ENCODE measurements at regions not wholly inside any gene's neighbourhood (a gene's known extent, or its start where the extent isn't known, plus 50 kb on each side); places are given as distances from the start of the nearest gene placed in this dataset.

- Histone ChIP-seq H2AFZ (ENCODE audit: low read length) (no peak overlapping the region), H4K91ac (replicated peaks; ENCODE audit: insufficient read length, low read length) (no peak overlapping the region), H3K23me2 (ENCODE audit: low read depth, low read length) (no peaks in the 10 kb centered on the region; the same call in 1 of the 2 replicates), H3K18ac (ENCODE audit: extremely low read depth, low read length) (no peak overlapping the region), H4K5ac (ENCODE audit: insufficient read length, low read depth, low read length) (no peak overlapping the region), H2AK5ac (ENCODE audit: low read depth, low read length) (no peak overlapping the region), H3K23ac (ENCODE audit: insufficient read length) (no peak overlapping the region), H3K9ac (replicated peaks in 1 of 4; ENCODE audit: extremely low read depth in 1 of 4, low read depth in 3 of 4, low read length in 3 of 4) (no peak overlapping the region), H3K14ac (ENCODE audit: insufficient read length) (no peak overlapping the region), H3K79me1 (ENCODE audit: low read depth, low read length) (no peaks in the 10 kb centered on the region), H3K56ac (replicated peaks; ENCODE audit: insufficient read length, low read depth, low read length) (no peak overlapping the region), H3K9me3 (ENCODE audit: insufficient read depth in 2 of 2, low read depth in 1 of 2, low read length in 1 of 2) (no peaks in the 10 kb centered on the region), H2BK5ac (ENCODE audit: low read depth, low read length) (no peak overlapping the region), H2BK20ac (ENCODE audit: low read length) (no peak overlapping the region), H3K4me1 (replicated peaks in 1 of 4; ENCODE audit: control insufficient read depth in 3 of 4, insufficient read depth in 4 of 4, low read length in 3 of 4) (peaks cover 0 to 17% (median 5%) of the 10 kb centered on the region in 4 experiments; a peak in 5 of 7 replicates), H3K4ac (replicated peaks; ENCODE audit: insufficient read length, low read depth, low read length) (no peak overlapping the region), H4K20me1 (replicated peaks in 1 of 2; ENCODE audit: control insufficient read depth in 1 of 2, insufficient read depth in 2 of 2, low read length in 2 of 2) (no peaks in the 10 kb centered on the region), H3K4me2 (ENCODE audit: insufficient read depth in 1 of 2, low read depth in 2 of 2, low read length in 2 of 2) (no peak overlapping the region), H3K27ac (ENCODE audit: low read depth, low read length) (no peak overlapping the region), H2BK12ac (ENCODE audit: low read depth, low read length) (no peak overlapping the region), H3K4me3 (ENCODE audit: extremely low read depth in 1 of 4, insufficient read depth in 2 of 4, low read depth in 3 of 4, low read length in 4 of 4) (no peak overlapping the region), H2BK15ac (ENCODE audit: low read length) (no peak overlapping the region), H4K8ac (ENCODE audit: extremely low read depth, insufficient read depth, low read length) (no peak overlapping the region), H3K36me3 (ENCODE audit: control insufficient read depth in 2 of 4, insufficient read depth in 4 of 4, low read length in 3 of 4) (no peaks in the 10 kb centered on the region), H3K27me3 (replicated peaks in 1 of 4; ENCODE audit: control insufficient read depth in 3 of 4, extremely low read depth in 1 of 4, insufficient read depth in 3 of 4, low read length in 3 of 4) (no peaks in the 10 kb centered on the region), H2BK120ac (replicated peaks; ENCODE audit: low read depth, low read length) (no peak overlapping the region), H3K79me2 (ENCODE audit: control insufficient read depth in 1 of 2, insufficient read depth in 2 of 2, low read length in 2 of 2) (no peaks in the 10 kb centered on the region)
- TF ChIP-seq, protein P1, sequence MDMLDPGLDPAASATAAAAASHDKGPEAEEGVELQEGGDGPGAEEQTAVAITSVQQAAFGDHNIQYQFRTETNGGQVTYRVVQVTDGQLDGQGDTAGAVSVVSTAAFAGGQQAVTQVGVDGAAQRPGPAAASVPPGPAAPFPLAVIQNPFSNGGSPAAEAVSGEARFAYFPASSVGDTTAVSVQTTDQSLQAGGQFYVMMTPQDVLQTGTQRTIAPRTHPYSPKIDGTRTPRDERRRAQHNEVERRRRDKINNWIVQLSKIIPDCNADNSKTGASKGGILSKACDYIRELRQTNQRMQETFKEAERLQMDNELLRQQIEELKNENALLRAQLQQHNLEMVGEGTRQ (IDR thresholded peaks at IDR 0.05; ENCODE audit: low read length): no peak
- TF ChIP-seq BRCA1 (IDR thresholded peaks at IDR 0.05; ENCODE audit: low read depth, low read length) (no peak), GABPA (IDR thresholded peaks at IDR 0.05; ENCODE audit: borderline replicate concordance, insufficient read depth, low read length) (no peak), SAP30 (IDR thresholded peaks at IDR 0.05; ENCODE audit: insufficient read depth, insufficient replicate concordance, low read length) (no peak), NRF1 (IDR thresholded peaks at IDR 0.05; ENCODE audit: low read depth, low read length) (no peak), CEBPB (IDR thresholded peaks at IDR 0.05; ENCODE audit: low read depth, low read length) (no peak)
- WGBS, 2 experiments (ENCODE audit: extremely low coverage in 1 of 2, insufficient coverage in 1 of 2, insufficient read length in 1 of 2, insufficient replicate concordance in 2 of 2, low coverage in 1 of 2, low lambda C conversion rate in 2 of 2, missing lambda C conversion rate in 1 of 2): 89% methylated on average over 10 of the region's 10 CpGs; no CpG with 5 or more reads in 1 of the 2 experiments
- DNase-seq (ENCODE audit: low read depth in 1 of 2, low spot score in 2 of 2): no peak
- ChIA-PET POLR2A (ENCODE audit: partially characterized antibody) (no interaction called here), CTCF (ENCODE audit: partially characterized antibody) (interaction anchor here (0.6 to 1.6 kb wide), 2 partner anchors 120 to 518 kb away, joined by 3 read pairs; no protein-coding TSS in a partner anchor)
- FAIRE-seq: no peak
These were observed 286.7 kb upstream of the IRX4 start for GRCh38 chr5:2169430-2169808.

All from H1 (cell line).